ENCODE measurements at regions not wholly inside any gene's neighbourhood (a gene's known extent, or its start where the extent isn't known, plus 50 kb on each side); places are given as distances from the start of the nearest gene placed in this dataset.

GRCh38 chr19:28831462-28831861 is 381.5 kb downstream of the UQCRFS1 start:
- TF ChIP-seq CTCF (IDR thresholded peaks at IDR 0.05 in 8 of 11, conservative IDR thresholded peaks at IDR 0.05 in 3 of 11) (no peak), POLR2A (IDR thresholded peaks at IDR 0.05) (no peak), POLR2AphosphoS5 (IDR thresholded peaks at IDR 0.05) (no peak)

All from spleen (tissue), 7 donors.